Left hindlimb (tissue), 1 donor: ENCODE measurements at regions not wholly inside any gene's neighbourhood (a gene's known extent, or its start where the extent isn't known, plus 50 kb on each side); places are given as distances from the start of the nearest gene placed in this dataset.

ENCODE experiments used
- DNase-seq: peaks from one replicate; pipeline ENCODE4 v3.0.0-alpha.2; 2018

GRCh38 chr1:201612645-201613044 lies 73.7 kb downstream of the NAV1 start:
- DNase-seq = no peak

- peak; percentile 58 for DNase-seq
Observed at GRCh38 chr1:201614262-201615015, 75.5 kb downstream of the NAV1 start.

GRCh38 chr1:201617157-201617556 lies 78.2 kb downstream of the NAV1 start:
- no peak for DNase-seq

- DNase-seq = no peak
Observed at GRCh38 chr1:201618389-201618788, 79.5 kb downstream of the NAV1 start.

- DNase-seq = no peak
Observed at GRCh38 chr1:201618905-201619304, 80.0 kb downstream of the NAV1 start.

GRCh38 chr1:201619513-201619912 lies 80.6 kb downstream of the NAV1 start:
- no peak for DNase-seq

- DNase-seq = no peak
Observed at GRCh38 chr1:201622353-201622752, 83.4 kb downstream of the NAV1 start.

GRCh38 chr1:201622824-201623223 lies 83.9 kb downstream of the NAV1 start:
- DNase-seq = no peak

- DNase-seq = no peak
Observed at GRCh38 chr1:201624741-201625225, 85.9 kb downstream of the NAV1 start.

- no peak for DNase-seq
Observed at GRCh38 chr1:201625226-201625761, 86.4 kb downstream of the NAV1 start.

GRCh38 chr1:201625851-201626251 lies 86.9 kb downstream of the NAV1 start:
- no peak for DNase-seq

GRCh38 chr1:201626629-201627275 lies 87.8 kb downstream of the NAV1 start:
- no peak for DNase-seq

GRCh38 chr1:201628490-201628889 lies 89.6 kb downstream of the NAV1 start:
- DNase-seq = peak; percentile 75

GRCh38 chr1:201630582-201630981 lies 91.7 kb downstream of the NAV1 start:
- no peak for DNase-seq

- no peak for DNase-seq
Observed at GRCh38 chr1:201631037-201631436, 92.1 kb downstream of the NAV1 start.

- no peak for DNase-seq
Observed at GRCh38 chr1:201632364-201632952, 93.5 kb downstream of the NAV1 start.

- no peak for DNase-seq
Observed at GRCh38 chr1:201633297-201633696, 94.4 kb downstream of the NAV1 start.

- DNase-seq = no peak
Observed at GRCh38 chr1:201633811-201634210, 94.9 kb downstream of the NAV1 start.

GRCh38 chr1:201634261-201634660 lies 95.3 kb downstream of the NAV1 start:
- no peak for DNase-seq

- DNase-seq = no peak
Observed at GRCh38 chr1:201636097-201636496, 97.2 kb downstream of the NAV1 start.

GRCh38 chr1:201636510-201636971 lies 97.6 kb downstream of the NAV1 start:
- no peak for DNase-seq

- DNase-seq = no peak
Observed at GRCh38 chr1:201637282-201638079, 98.6 kb downstream of the NAV1 start.

- no peak for DNase-seq
Observed at GRCh38 chr1:201639391-201639790, 100.5 kb downstream of the NAV1 start.
